ENCODE measurements at regions not wholly inside any gene's neighbourhood (a gene's known extent, or its start where the extent isn't known, plus 50 kb on each side); places are given as distances from the start of the nearest gene placed in this dataset.

GRCh38 chr2:222352981-222353380 lies 54.2 kb upstream of the PAX3 start:
- TF ChIP-seq CTCF (IDR thresholded peaks at IDR 0.05) (no peak), POLR2AphosphoS5 (IDR thresholded peaks at IDR 0.05) (no peak)
